GM12878 (cell line): ENCODE measurements at regions not wholly inside any gene's neighbourhood (a gene's known extent, or its start where the extent isn't known, plus 50 kb on each side); places are given as distances from the start of the nearest gene placed in this dataset.

Experiments used
- ATAC-seq: fragments of 200-7000 bp; cut with Tn5 transposase; 3 replicates; pipeline ENCODE4 v1.9.1; 2020; ENCODE audit warnings: mild to moderate bottlenecking, moderate library complexity
- BruUV-seq: library from RNA; stranded (reverse); fragments of 400-500 nt; replicated peaks from 2 replicates; lab custom pipeline; 2021; lab: Mats Ljungman, UMichigan
- CTCF ChIA-PET: fragments of 300-600 bp; sonication (Branson Sonifier 250); formaldehyde crosslinking; extraction: SDS; loops from one replicate; lab custom pipeline; 2021; ENCODE audit warnings: inconsistent platforms; lab: Yijun Ruan, JAX
- POLR2A ChIA-PET: fragments of 350-600 bp; formaldehyde crosslinking; extraction: SDS; loops from one replicate; lab custom pipeline; 2021; ENCODE audit warnings: inconsistent platforms; lab: Charles Lee
- RAD21 ChIA-PET: fragments of 300-600 bp; sonication (Branson Sonifier 250); formaldehyde crosslinking; loops from one replicate; lab custom pipeline; 2023; ENCODE audit warnings: antibody characterized with exemption; ENCODE audit not compliant: unreplicated experiment; lab: Charles Lee
- SMC1A ChIA-PET: fragments of 300-600 bp; sonication (Branson Sonifier 250); formaldehyde crosslinking; loops from one replicate; lab custom pipeline; 2023; ENCODE audit not compliant: unreplicated experiment, uncharacterized antibody; lab: Charles Lee
- DNase-seq: peaks from one replicate; pipeline ENCODE4 v3.0.0-alpha.2; 2011; ENCODE audit warnings: low read depth, low spot score
- FAIRE-seq: peaks from 3 replicates; lab custom pipeline; 2011; peaks lifted over from hg19 to GRCh38; lab: Jason Lieb, UNC
- H2AFZ ChIP-seq: 2 replicates; pipeline ENCODE4 v1.6.0; 2011; ENCODE audit warnings: low read depth, low read length, control low read depth; ENCODE audit not compliant: control insufficient read depth
- H3K27ac ChIP-seq: 2 replicates; pipeline ENCODE4 v1.5.1; 2011; ENCODE audit warnings: control low read depth; ENCODE audit not compliant: control insufficient read depth, insufficient read depth
- H3K27me3 ChIP-seq, 2 experiments: replicated peaks in 1 of 2; 2 replicates each; pipeline versions ENCODE4 v1.6.0 to v1.6.1; 2011; ENCODE audit warnings: low read length in 1 of 2; ENCODE audit not compliant: control insufficient read depth in 2 of 2, insufficient read depth in 2 of 2
- H3K36me3 ChIP-seq, 2 experiments: 2 replicates each; pipeline ENCODE4 v1.5.1; 2011; ENCODE audit warnings: low read length in 1 of 2; ENCODE audit not compliant: control insufficient read depth in 2 of 2, insufficient read depth in 2 of 2
- H3K4me1 ChIP-seq: 2 replicates; pipeline ENCODE4 v1.6.1; 2011; ENCODE audit warnings: mild to moderate bottlenecking, low read length, moderate library complexity, mixed read lengths; ENCODE audit not compliant: control insufficient read depth, insufficient read depth
- H3K4me2 ChIP-seq: 2 replicates; pipeline ENCODE4 v1.6.0; 2011; ENCODE audit warnings: control low read depth; ENCODE audit not compliant: control insufficient read depth, insufficient read depth
- H3K4me3 ChIP-seq: fragments of 200-600 bp; sonication (generic); 2 replicates; pipeline ENCODE4 v1.5.1; 2016
- H3K79me2 ChIP-seq: 2 replicates; pipeline ENCODE4 v1.6.0; 2011; ENCODE audit warnings: low read length; ENCODE audit not compliant: control insufficient read depth, insufficient read depth
- H3K9ac ChIP-seq: 2 replicates; pipeline ENCODE4 v1.8.0; 2011; ENCODE audit warnings: low read length, control low read depth, mixed read lengths; ENCODE audit not compliant: control insufficient read depth, insufficient read depth
- H3K9me3 ChIP-seq: replicated peaks from 3 replicates; pipeline ENCODE4 v1.5.1; 2011; ENCODE audit warnings: mild to moderate bottlenecking, low read length; ENCODE audit not compliant: control insufficient read depth, insufficient read depth
- H4K20me1 ChIP-seq: 2 replicates; pipeline ENCODE4 v1.6.0; 2011; ENCODE audit not compliant: control insufficient read depth, insufficient read depth
- CBFB ChIP-seq: IDR thresholded peaks from 2 replicates; pipeline ENCODE4 v1.6.1; 2016; ENCODE audit warnings: antibody characterized with exemption, low read depth
- CEBPB ChIP-seq, 2 experiments: fragments of 150-350 bp in 1 of 2; IDR thresholded peaks; 2 replicates each; pipeline ENCODE4 v1.6.1; 2012 to 2014; ENCODE audit warnings: low read depth in 2 of 2, low read length in 2 of 2, borderline replicate concordance in 1 of 2, inconsistent platforms in 1 of 2
- EED ChIP-seq: sonication (generic); IDR thresholded peaks from 2 replicates; pipeline ENCODE4 v1.6.1; 2016; ENCODE audit warnings: antibody characterized with exemption, low read depth
- EGR1 ChIP-seq, 2 experiments: IDR thresholded peaks; 1 replicate in 1 of 2; 2 replicates in 1 of 2; pipeline ENCODE4 v1.6.1; 2011 to 2012; ENCODE audit warnings: low read depth in 2 of 2, low read length in 2 of 2, borderline replicate concordance in 1 of 2, mild to moderate bottlenecking in 1 of 2, moderate library complexity in 1 of 2
- ESRRA ChIP-seq: IDR thresholded peaks from 2 replicates; pipeline ENCODE4 v1.6.1; 2012; ENCODE audit warnings: mild to moderate bottlenecking, low read length, improper control_type of control experiment
- FOXK2 ChIP-seq: fragments of 450-650 bp; IDR thresholded peaks from 2 replicates; pipeline ENCODE4 v1.6.1; 2017; ENCODE audit warnings: mild to moderate bottlenecking, moderate library complexity
- KLF5 ChIP-seq: fragments of 450-650 bp; IDR thresholded peaks from 2 replicates; pipeline ENCODE4 v1.6.1; 2014; ENCODE audit warnings: mild to moderate bottlenecking; ENCODE audit not compliant: partially characterized antibody
- MYC ChIP-seq: IDR thresholded peaks from 2 replicates; pipeline ENCODE4 v1.6.1; 2011; ENCODE audit warnings: mild to moderate bottlenecking, low read length, moderate library complexity, inconsistent platforms; ENCODE audit not compliant: insufficient read depth, insufficient replicate concordance, insufficient read length, severe bottlenecking
- RB1 ChIP-seq: fragments of 450-650 bp; formaldehyde crosslinking; IDR thresholded peaks from 2 replicates; pipeline ENCODE4 v1.6.1; 2017; ENCODE audit warnings: mild to moderate bottlenecking, borderline replicate concordance
- SREBF2 ChIP-seq: IDR thresholded peaks from 2 replicates; pipeline ENCODE4 v1.6.1; 2012; ENCODE audit warnings: mild to moderate bottlenecking, low read length
- STAT3 ChIP-seq: IDR thresholded peaks from 2 replicates; pipeline ENCODE4 v1.6.1; 2011; ENCODE audit warnings: low read depth, low read length, improper control_type of control experiment
- USF1 ChIP-seq: IDR thresholded peaks from 2 replicates; pipeline ENCODE4 v1.6.1; 2011; ENCODE audit warnings: borderline replicate concordance, low read depth, mild to moderate bottlenecking, moderate library complexity, mixed read lengths, low read length; ENCODE audit not compliant: insufficient read depth; ENCODE audit errors: extremely low read length
- WGBS: methylation state at CpG from one replicate; pipeline ENCODE4 v1.1.6; 2016; ENCODE audit warnings: low lambda C conversion rate; ENCODE audit not compliant: insufficient replicate concordance, insufficient coverage; ENCODE audit errors: missing lambda C conversion rate; 5-methylcytosine and 5-hydroxymethylcytosine counted together
- in situ Hi-C: fragments of 300-500 bp; cut with MboI; formaldehyde crosslinking; loops from 9 replicates; pipeline ENCODE4 v1.14.3; 2018; ENCODE audit warnings: mixed read lengths
- intact Hi-C: fragments of 100-400 bp; cut with micrococcal nuclease; formaldehyde crosslinking; loops from one replicate; pipeline ENCODE4 v1.14.2; 2022; ENCODE audit not compliant: unreplicated experiment
- TF ChIP-seq, protein P1 (sequence below): fragments of 450-650 bp; IDR thresholded peaks from 2 replicates; pipeline ENCODE4 v1.6.1; 2017; ENCODE audit warnings: mild to moderate bottlenecking, moderate library complexity
- TF ChIP-seq, protein P2 (sequence below): fragments of 450-650 bp; IDR thresholded peaks from 2 replicates; pipeline ENCODE4 v1.6.1; 2017; ENCODE audit warnings: mild to moderate bottlenecking

DNA sequence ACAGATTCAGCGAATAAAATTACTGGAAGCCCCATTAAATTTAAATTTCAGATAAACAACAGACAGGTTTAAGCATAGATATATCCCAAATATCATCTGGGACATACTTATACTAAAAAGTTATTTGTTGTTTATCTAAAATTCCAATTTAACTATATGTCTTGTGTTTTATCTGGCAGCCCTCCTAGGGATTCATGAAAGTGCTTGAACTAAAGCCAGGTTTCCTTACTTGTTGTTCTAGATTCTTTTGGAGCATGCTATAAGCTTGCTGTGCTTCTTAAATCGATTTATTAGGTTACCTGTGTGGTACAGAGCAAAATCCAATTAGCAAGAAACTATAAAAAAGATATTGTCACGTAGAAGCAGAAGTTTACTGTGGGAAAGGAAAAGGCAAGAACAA, 202.5 kb upstream of the GMDS start (continued):
- no peak for TF ChIP-seq MYC
- TF ChIP-seq, protein P1, sequence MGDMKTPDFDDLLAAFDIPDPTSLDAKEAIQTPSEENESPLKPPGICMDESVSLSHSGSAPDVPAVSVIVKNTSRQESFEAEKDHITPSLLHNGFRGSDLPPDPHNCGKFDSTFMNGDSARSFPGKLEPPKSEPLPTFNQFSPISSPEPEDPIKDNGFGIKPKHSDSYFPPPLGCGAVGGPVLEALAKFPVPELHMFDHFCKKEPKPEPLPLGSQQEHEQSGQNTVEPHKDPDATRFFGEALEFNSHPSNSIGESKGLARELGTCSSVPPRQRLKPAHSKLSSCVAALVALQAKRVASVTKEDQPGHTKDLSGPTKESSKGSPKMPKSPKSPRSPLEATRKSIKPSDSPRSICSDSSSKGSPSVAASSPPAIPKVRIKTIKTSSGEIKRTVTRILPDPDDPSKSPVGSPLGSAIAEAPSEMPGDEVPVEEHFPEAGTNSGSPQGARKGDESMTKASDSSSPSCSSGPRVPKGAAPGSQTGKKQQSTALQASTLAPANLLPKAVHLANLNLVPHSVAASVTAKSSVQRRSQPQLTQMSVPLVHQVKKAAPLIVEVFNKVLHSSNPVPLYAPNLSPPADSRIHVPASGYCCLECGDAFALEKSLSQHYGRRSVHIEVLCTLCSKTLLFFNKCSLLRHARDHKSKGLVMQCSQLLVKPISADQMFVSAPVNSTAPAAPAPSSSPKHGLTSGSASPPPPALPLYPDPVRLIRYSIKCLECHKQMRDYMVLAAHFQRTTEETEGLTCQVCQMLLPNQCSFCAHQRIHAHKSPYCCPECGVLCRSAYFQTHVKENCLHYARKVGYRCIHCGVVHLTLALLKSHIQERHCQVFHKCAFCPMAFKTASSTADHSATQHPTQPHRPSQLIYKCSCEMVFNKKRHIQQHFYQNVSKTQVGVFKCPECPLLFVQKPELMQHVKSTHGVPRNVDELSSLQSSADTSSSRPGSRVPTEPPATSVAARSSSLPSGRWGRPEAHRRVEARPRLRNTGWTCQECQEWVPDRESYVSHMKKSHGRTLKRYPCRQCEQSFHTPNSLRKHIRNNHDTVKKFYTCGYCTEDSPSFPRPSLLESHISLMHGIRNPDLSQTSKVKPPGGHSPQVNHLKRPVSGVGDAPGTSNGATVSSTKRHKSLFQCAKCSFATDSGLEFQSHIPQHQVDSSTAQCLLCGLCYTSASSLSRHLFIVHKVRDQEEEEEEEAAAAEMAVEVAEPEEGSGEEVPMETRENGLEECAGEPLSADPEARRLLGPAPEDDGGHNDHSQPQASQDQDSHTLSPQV, result no peak
- no peak for TF ChIP-seq SREBF2
- no peak for TF ChIP-seq CEBPB (IDR thresholded peaks at IDR 0.05; ENCODE audit: borderline replicate concordance in 1 of 2, low read depth in 2 of 2, low read length in 2 of 2)
- TF ChIP-seq EED, result no peak
- no peak for TF ChIP-seq FOXK2
- TF ChIP-seq ESRRA, result no peak

DNA sequence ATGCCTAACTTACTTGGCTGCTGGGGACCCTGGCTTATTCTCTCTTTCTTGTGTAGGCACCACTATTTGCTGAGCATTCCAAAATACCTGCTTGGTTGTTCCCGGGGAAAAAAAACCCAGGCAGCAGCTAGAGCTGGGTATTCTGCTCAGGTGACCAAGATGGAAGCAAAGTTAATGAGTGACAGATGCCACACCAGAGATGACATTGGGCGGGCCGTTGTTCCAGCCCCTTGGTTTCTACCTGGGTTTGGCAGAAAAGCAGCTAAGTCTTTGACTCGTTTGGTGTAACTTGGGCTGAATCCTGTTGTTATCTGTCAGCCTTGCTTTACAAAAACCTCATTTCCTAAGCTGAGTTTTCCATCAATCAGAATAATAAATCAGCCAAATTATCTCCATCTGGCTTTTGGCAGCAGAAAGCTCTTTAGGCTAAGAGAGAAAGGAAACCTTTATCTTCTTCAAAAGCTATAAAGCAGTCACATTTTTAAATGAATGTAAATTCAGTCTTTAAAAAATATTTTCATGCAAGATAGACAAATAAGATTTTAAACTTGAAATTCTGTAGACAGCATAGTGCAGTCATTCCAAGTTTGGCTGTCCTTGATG, 202.0 kb upstream of the GMDS start:
- no peaks in the 10 kb centered on the region for H3K36me3 ChIP-seq
- 10% methylated on average over 4 of the region's 4 CpGs for WGBS
- ChIA-PET CTCF (interaction anchor here (0.7 to 2.5 kb wide), 6 partner anchors 9 to 851 kb away, joined by 3 to 11 read pairs (median 4); no protein-coding TSS in a partner anchor), RAD21 (no interaction called here), POLR2A (interaction anchor here (0.6 kb wide), 1 partner anchor 190 kb away, joined by 4 read pairs; no protein-coding TSS in a partner anchor), SMC1A (interaction anchor here (0.8 to 1.7 kb wide), 3 partner anchors 93 to 239 kb away, joined by 3 to 7 read pairs (median 4); no protein-coding TSS in a partner anchor)
- BruUV-seq, result no TSS peak
- TF ChIP-seq EGR1 (IDR thresholded peaks at IDR 0.05; ENCODE audit: borderline replicate concordance in 1 of 2, low read depth in 2 of 2, low read length in 2 of 2) (no peak), USF1 (no peak), RB1 (no peak), STAT3 (no peak), KLF5 (no peak), CBFB (no peak)
- TF ChIP-seq, protein P2, sequence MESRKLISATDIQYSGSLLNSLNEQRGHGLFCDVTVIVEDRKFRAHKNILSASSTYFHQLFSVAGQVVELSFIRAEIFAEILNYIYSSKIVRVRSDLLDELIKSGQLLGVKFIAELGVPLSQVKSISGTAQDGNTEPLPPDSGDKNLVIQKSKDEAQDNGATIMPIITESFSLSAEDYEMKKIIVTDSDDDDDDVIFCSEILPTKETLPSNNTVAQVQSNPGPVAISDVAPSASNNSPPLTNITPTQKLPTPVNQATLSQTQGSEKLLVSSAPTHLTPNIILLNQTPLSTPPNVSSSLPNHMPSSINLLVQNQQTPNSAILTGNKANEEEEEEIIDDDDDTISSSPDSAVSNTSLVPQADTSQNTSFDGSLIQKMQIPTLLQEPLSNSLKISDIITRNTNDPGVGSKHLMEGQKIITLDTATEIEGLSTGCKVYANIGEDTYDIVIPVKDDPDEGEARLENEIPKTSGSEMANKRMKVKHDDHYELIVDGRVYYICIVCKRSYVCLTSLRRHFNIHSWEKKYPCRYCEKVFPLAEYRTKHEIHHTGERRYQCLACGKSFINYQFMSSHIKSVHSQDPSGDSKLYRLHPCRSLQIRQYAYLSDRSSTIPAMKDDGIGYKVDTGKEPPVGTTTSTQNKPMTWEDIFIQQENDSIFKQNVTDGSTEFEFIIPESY, result no peak
- H2AFZ ChIP-seq, result no peak overlapping the region
- DNase-seq (no peak), ATAC-seq (no peak), FAIRE-seq (no peak)
- H4K20me1 ChIP-seq, result no peaks in the 10 kb centered on the region
- no peaks in the 10 kb centered on the region for H3K9me3 ChIP-seq
- no peaks in the 10 kb centered on the region; a peak in 2 of 4 replicates for H3K27me3 ChIP-seq
- no peak overlapping the region for H3K27ac ChIP-seq
- intact Hi-C loops (loop anchor here (10.0 kb wide), 1 partner anchor 853 kb away; no protein-coding TSS in a partner anchor), in situ Hi-C loops (no loop called here)
- H3K4me2 ChIP-seq, result no peak overlapping the region
- H3K4me1 ChIP-seq, result no peaks in the 10 kb centered on the region
- no peaks in the 10 kb centered on the region for H3K79me2 ChIP-seq
- no peak overlapping the region for H3K9ac ChIP-seq
- no peak overlapping the region for H3K4me3 ChIP-seq
